HCT116 (cell line): ENCODE measurements at regions not wholly inside any gene's neighbourhood (a gene's known extent, or its start where the extent isn't known, plus 50 kb on each side); places are given as distances from the start of the nearest gene placed in this dataset.

Experiments
- CEBPB ChIP-seq: IDR thresholded peaks from 2 replicates; pipeline ENCODE4 v1.6.1; 2012; ENCODE audit warnings: low read depth
- EZH2 ChIP-seq: fragments of 200-600 bp; sonication (generic); IDR thresholded peaks from 2 replicates; pipeline ENCODE4 v1.6.1; 2017; ENCODE audit warnings: antibody characterized with exemption, mixed run types
- POLR2A ChIP-seq: IDR thresholded peaks from 2 replicates; pipeline ENCODE4 v1.7.0; 2011; ENCODE audit warnings: borderline replicate concordance; ENCODE audit not compliant: insufficient read depth, insufficient read length; ENCODE audit errors: extremely low read depth
- POLR2AphosphoS5 ChIP-seq: IDR thresholded peaks from 2 replicates; pipeline ENCODE4 v1.6.1; 2011; ENCODE audit warnings: mild to moderate bottlenecking, low read depth, low read length, moderate library complexity
- SP1 ChIP-seq: IDR thresholded peaks from 2 replicates; pipeline ENCODE4 v1.6.1; 2012; ENCODE audit warnings: low read depth
- TCF7L2 ChIP-seq: IDR thresholded peaks from 2 replicates; pipeline ENCODE4 v1.7.0; 2011; ENCODE audit warnings: borderline replicate concordance, inconsistent platforms; ENCODE audit not compliant: insufficient read depth, insufficient read length; ENCODE audit errors: extremely low read depth
- YY1 ChIP-seq: IDR thresholded peaks from 2 replicates; pipeline ENCODE4 v1.6.1; 2011; ENCODE audit warnings: low read length, low read depth, moderate library complexity, mild to moderate bottlenecking; ENCODE audit not compliant: insufficient replicate concordance; ENCODE audit errors: extremely low read depth
- ZFX ChIP-seq: fragments of 450-650 bp; IDR thresholded peaks from 2 replicates; pipeline ENCODE4 v1.6.1; 2017
- TF ChIP-seq, protein P1 (sequence below), 3 experiments: fragments of 200-600 bp in 1 of 3; sonication (generic) in 1 of 3; IDR thresholded peaks in 2 of 3; conservative IDR thresholded peaks in 1 of 3; 2 replicates each; pipeline ENCODE4 v1.5.1; 2012 to 2017; ENCODE audit warnings: low read depth in 2 of 3, low read length in 2 of 3, antibody characterized with exemption in 1 of 3, borderline replicate concordance in 1 of 3, control low read depth in 1 of 3, mild to moderate bottlenecking in 1 of 3, mixed read lengths in 1 of 3, mixed run types in 1 of 3, moderate library complexity in 1 of 3; ENCODE audit not compliant: insufficient read depth in 1 of 3
- TF ChIP-seq, protein P2 (sequence below): IDR thresholded peaks from 2 replicates; pipeline ENCODE4 v1.6.1; 2012; ENCODE audit warnings: low read depth
- TF ChIP-seq, protein P3 (sequence below): IDR thresholded peaks from 2 replicates; pipeline ENCODE4 v1.6.1; 2012
- TF ChIP-seq, protein P4 (sequence below): IDR thresholded peaks from 2 replicates; pipeline ENCODE4 v1.6.1; 2011; ENCODE audit warnings: mild to moderate bottlenecking, low read length, moderate library complexity; ENCODE audit not compliant: insufficient replicate concordance; ENCODE audit errors: extremely low read depth

DNA sequence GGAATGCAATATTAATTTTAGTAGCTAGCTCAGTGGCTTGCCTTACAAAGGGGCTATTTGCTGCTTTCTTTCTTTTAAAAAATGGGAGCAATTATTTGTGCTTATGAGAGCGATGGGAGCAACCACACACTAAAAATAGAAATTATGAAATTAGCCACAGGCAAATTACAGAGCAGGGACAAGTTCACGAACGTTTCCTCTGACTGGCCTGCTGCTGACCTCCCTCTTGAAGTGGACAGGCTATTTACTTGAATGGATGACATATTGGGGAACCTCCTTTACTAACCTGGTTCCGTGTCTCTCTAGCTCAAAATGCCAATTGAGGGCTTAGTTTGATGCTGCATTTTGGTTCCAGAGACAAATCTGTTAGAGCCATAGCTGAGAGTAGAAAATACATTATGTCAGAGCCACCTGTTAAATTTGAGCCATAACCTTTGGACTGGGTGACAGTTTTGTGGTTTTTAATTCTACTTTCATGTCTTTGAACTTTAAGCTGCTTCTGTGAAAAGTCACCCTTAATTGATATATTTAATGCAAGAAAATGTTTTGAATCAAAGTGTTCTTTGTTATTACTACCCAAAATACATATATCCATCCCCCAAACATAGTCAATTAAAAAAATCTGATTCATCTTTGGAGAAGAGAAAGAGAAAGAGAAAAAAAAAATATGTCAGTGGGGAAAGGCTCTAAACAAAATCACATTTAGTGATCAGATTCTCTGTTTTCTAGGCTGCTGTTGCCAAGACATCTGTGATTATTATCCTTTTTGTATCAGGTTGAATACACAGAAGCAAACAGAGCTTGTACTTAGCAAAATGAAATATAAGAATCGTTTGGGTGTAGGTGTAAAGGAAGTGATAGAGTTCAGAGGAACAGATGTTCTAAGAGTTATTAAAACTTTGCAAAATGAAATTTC lies 351.9 kb downstream of the ADGRL2 start:
- TF ChIP-seq EZH2 (no peak), POLR2A (no peak), SP1 (no peak), POLR2AphosphoS5 (no peak), CEBPB (no peak), YY1 (no peak), TCF7L2 (no peak), ZFX (no peak)
- TF ChIP-seq, protein P1, sequence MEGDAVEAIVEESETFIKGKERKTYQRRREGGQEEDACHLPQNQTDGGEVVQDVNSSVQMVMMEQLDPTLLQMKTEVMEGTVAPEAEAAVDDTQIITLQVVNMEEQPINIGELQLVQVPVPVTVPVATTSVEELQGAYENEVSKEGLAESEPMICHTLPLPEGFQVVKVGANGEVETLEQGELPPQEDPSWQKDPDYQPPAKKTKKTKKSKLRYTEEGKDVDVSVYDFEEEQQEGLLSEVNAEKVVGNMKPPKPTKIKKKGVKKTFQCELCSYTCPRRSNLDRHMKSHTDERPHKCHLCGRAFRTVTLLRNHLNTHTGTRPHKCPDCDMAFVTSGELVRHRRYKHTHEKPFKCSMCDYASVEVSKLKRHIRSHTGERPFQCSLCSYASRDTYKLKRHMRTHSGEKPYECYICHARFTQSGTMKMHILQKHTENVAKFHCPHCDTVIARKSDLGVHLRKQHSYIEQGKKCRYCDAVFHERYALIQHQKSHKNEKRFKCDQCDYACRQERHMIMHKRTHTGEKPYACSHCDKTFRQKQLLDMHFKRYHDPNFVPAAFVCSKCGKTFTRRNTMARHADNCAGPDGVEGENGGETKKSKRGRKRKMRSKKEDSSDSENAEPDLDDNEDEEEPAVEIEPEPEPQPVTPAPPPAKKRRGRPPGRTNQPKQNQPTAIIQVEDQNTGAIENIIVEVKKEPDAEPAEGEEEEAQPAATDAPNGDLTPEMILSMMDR (IDR thresholded peaks at IDR 0.05 in 2 of 3, conservative IDR thresholded peaks at IDR 0.05 in 1 of 3; ENCODE audit: borderline replicate concordance in 1 of 3, insufficient read depth in 1 of 3, low read depth in 2 of 3, low read length in 2 of 3): no peak
- TF ChIP-seq, protein P2, sequence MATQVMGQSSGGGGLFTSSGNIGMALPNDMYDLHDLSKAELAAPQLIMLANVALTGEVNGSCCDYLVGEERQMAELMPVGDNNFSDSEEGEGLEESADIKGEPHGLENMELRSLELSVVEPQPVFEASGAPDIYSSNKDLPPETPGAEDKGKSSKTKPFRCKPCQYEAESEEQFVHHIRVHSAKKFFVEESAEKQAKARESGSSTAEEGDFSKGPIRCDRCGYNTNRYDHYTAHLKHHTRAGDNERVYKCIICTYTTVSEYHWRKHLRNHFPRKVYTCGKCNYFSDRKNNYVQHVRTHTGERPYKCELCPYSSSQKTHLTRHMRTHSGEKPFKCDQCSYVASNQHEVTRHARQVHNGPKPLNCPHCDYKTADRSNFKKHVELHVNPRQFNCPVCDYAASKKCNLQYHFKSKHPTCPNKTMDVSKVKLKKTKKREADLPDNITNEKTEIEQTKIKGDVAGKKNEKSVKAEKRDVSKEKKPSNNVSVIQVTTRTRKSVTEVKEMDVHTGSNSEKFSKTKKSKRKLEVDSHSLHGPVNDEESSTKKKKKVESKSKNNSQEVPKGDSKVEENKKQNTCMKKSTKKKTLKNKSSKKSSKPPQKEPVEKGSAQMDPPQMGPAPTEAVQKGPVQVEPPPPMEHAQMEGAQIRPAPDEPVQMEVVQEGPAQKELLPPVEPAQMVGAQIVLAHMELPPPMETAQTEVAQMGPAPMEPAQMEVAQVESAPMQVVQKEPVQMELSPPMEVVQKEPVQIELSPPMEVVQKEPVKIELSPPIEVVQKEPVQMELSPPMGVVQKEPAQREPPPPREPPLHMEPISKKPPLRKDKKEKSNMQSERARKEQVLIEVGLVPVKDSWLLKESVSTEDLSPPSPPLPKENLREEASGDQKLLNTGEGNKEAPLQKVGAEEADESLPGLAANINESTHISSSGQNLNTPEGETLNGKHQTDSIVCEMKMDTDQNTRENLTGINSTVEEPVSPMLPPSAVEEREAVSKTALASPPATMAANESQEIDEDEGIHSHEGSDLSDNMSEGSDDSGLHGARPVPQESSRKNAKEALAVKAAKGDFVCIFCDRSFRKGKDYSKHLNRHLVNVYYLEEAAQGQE: no peak
- TF ChIP-seq, protein P3, sequence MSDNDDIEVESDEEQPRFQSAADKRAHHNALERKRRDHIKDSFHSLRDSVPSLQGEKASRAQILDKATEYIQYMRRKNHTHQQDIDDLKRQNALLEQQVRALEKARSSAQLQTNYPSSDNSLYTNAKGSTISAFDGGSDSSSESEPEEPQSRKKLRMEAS: no peak
- TF ChIP-seq, protein P4, sequence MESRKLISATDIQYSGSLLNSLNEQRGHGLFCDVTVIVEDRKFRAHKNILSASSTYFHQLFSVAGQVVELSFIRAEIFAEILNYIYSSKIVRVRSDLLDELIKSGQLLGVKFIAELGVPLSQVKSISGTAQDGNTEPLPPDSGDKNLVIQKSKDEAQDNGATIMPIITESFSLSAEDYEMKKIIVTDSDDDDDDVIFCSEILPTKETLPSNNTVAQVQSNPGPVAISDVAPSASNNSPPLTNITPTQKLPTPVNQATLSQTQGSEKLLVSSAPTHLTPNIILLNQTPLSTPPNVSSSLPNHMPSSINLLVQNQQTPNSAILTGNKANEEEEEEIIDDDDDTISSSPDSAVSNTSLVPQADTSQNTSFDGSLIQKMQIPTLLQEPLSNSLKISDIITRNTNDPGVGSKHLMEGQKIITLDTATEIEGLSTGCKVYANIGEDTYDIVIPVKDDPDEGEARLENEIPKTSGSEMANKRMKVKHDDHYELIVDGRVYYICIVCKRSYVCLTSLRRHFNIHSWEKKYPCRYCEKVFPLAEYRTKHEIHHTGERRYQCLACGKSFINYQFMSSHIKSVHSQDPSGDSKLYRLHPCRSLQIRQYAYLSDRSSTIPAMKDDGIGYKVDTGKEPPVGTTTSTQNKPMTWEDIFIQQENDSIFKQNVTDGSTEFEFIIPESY: no peak
